ENCODE measurements at regions not wholly inside any gene's neighbourhood (a gene's known extent, or its start where the extent isn't known, plus 50 kb on each side); places are given as distances from the start of the nearest gene placed in this dataset.

DNA sequence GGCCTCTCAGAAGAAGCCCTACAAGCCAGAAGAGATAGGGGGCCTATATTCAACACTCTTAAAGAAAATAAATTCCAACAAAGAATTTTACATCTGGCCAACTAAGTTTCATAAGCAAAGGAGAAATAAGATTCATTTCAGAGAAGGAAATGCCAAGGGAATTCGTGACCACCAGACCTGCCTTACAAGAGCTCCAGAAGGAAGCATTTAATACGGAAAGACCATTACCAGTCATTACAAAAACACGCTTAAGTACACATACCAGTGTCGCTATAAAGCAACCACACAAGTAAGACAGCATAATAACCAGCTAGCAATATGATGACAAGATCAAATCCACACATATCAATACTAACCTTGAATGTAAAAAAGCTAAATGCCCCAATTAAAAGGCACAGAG, 704.9 kb upstream of the CHRM3 start:
- no peak for TF ChIP-seq EZH2 (IDR thresholded peaks at IDR 0.05; ENCODE audit: borderline replicate concordance, insufficient read depth, low read length, poor library complexity, severe bottlenecking)
- no peak for TF ChIP-seq CTCF (IDR thresholded peaks at IDR 0.05; ENCODE audit: poor library complexity, severe bottlenecking)
- TF ChIP-seq RAD21 (conservative IDR thresholded peaks at IDR 0.05): no peak
- TF ChIP-seq POLR2AphosphoS5 (IDR thresholded peaks at IDR 0.05): no peak
- TF ChIP-seq TAF1 (IDR thresholded peaks at IDR 0.05; ENCODE audit: low read depth): no peak

All from neural cell (in vitro differentiated cells).